GM23338 (cell line): ENCODE measurements at regions not wholly inside any gene's neighbourhood (a gene's known extent, or its start where the extent isn't known, plus 50 kb on each side); places are given as distances from the start of the nearest gene placed in this dataset.

ENCODE experiments used
- ATAC-seq: fragments of 200-7000 bp; cut with Tn5 transposase; 3 replicates; pipeline ENCODE4 v1.9.1; 2020
- DNase-seq: peaks from one replicate; pipeline ENCODE4 v3.0.0-alpha.2; 2015; ENCODE audit warnings: low spot score
- H2AFZ ChIP-seq: fragments of 200-600 bp; sonication (generic); 2 replicates; pipeline ENCODE4 v1.8.0; 2016; ENCODE audit warnings: antibody characterized with exemption, mild to moderate bottlenecking, moderate library complexity
- H3F3A ChIP-seq: fragments of 200-600 bp; sonication (generic); replicated peaks from 2 replicates; pipeline ENCODE4 v1.8.0; 2017; ENCODE audit warnings: antibody characterized with exemption, mixed run types, low read depth
- H3K27ac ChIP-seq: fragments of 200-600 bp; sonication (generic); 2 replicates; pipeline ENCODE4 v1.6.1; 2016; ENCODE audit warnings: low read depth
- H3K27me3 ChIP-seq: fragments of 200-600 bp; sonication (generic); 2 replicates; pipeline ENCODE4 v1.8.0; 2016; ENCODE audit warnings: mild to moderate bottlenecking, mixed run types, moderate library complexity; ENCODE audit not compliant: insufficient read depth
- H3K36me3 ChIP-seq: fragments of 200-600 bp; sonication (generic); 2 replicates; pipeline ENCODE4 v1.8.0; 2016; ENCODE audit warnings: mild to moderate bottlenecking; ENCODE audit not compliant: insufficient read depth
- H3K4me1 ChIP-seq: fragments of 200-600 bp; sonication (generic); 2 replicates; pipeline ENCODE4 v1.8.0; 2016; ENCODE audit warnings: mild to moderate bottlenecking, moderate library complexity; ENCODE audit not compliant: insufficient read depth
- H3K4me2 ChIP-seq: fragments of 200-600 bp; sonication (generic); 2 replicates; pipeline ENCODE4 v1.7.1; 2017; ENCODE audit warnings: mixed run types
- H3K4me3 ChIP-seq: fragments of 200-600 bp; sonication (generic); 2 replicates; pipeline ENCODE4 v1.6.1; 2016; ENCODE audit warnings: mixed run types
- H3K79me2 ChIP-seq: fragments of 200-600 bp; sonication (generic); replicated peaks from 2 replicates; pipeline ENCODE4 v1.8.0; 2017; ENCODE audit warnings: mild to moderate bottlenecking; ENCODE audit not compliant: insufficient read depth
- H3K9me2 ChIP-seq: fragments of 200-600 bp; sonication (generic); 2 replicates; pipeline ENCODE4 v1.8.0; 2017; ENCODE audit not compliant: insufficient read depth
- H4K20me1 ChIP-seq: fragments of 200-600 bp; sonication (generic); replicated peaks from 2 replicates; pipeline ENCODE4 v1.8.0; 2017; ENCODE audit warnings: mild to moderate bottlenecking; ENCODE audit not compliant: insufficient read depth
- H3K27ac Mint-ChIP-seq: 2 replicates; pipeline ENCODE4 v1.8.0; 2020; ENCODE audit warnings: inconsistent platforms, mild to moderate bottlenecking, moderate library complexity, mixed read lengths
- H3K27me3 Mint-ChIP-seq: 3 replicates; pipeline ENCODE4 v1.8.0; 2022; ENCODE audit warnings: low read depth, mild to moderate bottlenecking, moderate library complexity, mixed read lengths, inconsistent platforms; ENCODE audit not compliant: insufficient read depth, poor library complexity
- H3K36me3 Mint-ChIP-seq: 3 replicates; pipeline ENCODE4 v1.8.0; 2021; ENCODE audit warnings: low read depth, mild to moderate bottlenecking, inconsistent platforms, moderate library complexity, mixed read lengths
- H3K4me1 Mint-ChIP-seq: 3 replicates; pipeline ENCODE4 v1.8.0; 2020; ENCODE audit warnings: mild to moderate bottlenecking, inconsistent platforms, mixed read lengths
- H3K4me3 Mint-ChIP-seq: 3 replicates; pipeline ENCODE4 v1.8.0; 2021; ENCODE audit warnings: moderate library complexity, mild to moderate bottlenecking, inconsistent platforms, mixed read lengths
- H3K9me3 Mint-ChIP-seq: 3 replicates; pipeline ENCODE4 v1.8.0; 2020; ENCODE audit warnings: moderate library complexity, mild to moderate bottlenecking, inconsistent platforms, mixed read lengths
- ETS1 ChIP-seq: IDR thresholded peaks from 2 replicates; pipeline ENCODE4 v1.6.1; 2016; ENCODE audit warnings: antibody characterized with exemption
- EZH2 ChIP-seq: fragments of 200-600 bp; sonication (generic); IDR thresholded peaks from one replicate; pipeline ENCODE4 v1.8.0; 2017; ENCODE audit warnings: antibody characterized with exemption, mild to moderate bottlenecking, low read depth; ENCODE audit not compliant: unreplicated experiment
- EZH2phosphoT487 ChIP-seq: fragments of 200-600 bp; sonication (generic); IDR thresholded peaks from one replicate; pipeline ENCODE4 v1.8.1; 2018; ENCODE audit warnings: antibody characterized with exemption; ENCODE audit not compliant: unreplicated experiment
- POLR2AphosphoS5 ChIP-seq: IDR thresholded peaks from 2 replicates; pipeline ENCODE4 v1.6.1; 2016; ENCODE audit warnings: antibody characterized with exemption, low read depth
- REST ChIP-seq: IDR thresholded peaks from one replicate; pipeline ENCODE4 v1.6.1; 2018; ENCODE audit warnings: antibody characterized with exemption; ENCODE audit not compliant: unreplicated experiment
- ZNF114 ChIP-seq: fragments of 250-450 bp; sonication (Bioruptor Pico); IDR thresholded peaks from 2 replicates; pipeline ENCODE4 v1.5.0; 2020; ENCODE audit warnings: mild to moderate bottlenecking, moderate library complexity
- ZNF331 ChIP-seq: fragments of 250-450 bp; sonication (Bioruptor Pico); IDR thresholded peaks from 2 replicates; pipeline ENCODE4 v1.5.0; 2020; ENCODE audit warnings: low read depth, mild to moderate bottlenecking, moderate library complexity
- ZNF462 ChIP-seq: fragments of 250-450 bp; sonication (Bioruptor Pico); IDR thresholded peaks from 2 replicates; pipeline ENCODE4 v1.5.0; 2020; ENCODE audit warnings: mild to moderate bottlenecking, moderate library complexity

- no peak for TF ChIP-seq ETS1
Observed at GRCh38 chr5:68071282-68071632, 144.3 kb upstream of the PIK3R1 start (continued).

- no peak overlapping the region for H3K4me3 ChIP-seq
- H3K36me3 Mint-ChIP-seq, result no peaks in the 10 kb centered on the region
- no peaks in the 10 kb centered on the region for H3K4me1 ChIP-seq
- H3K27ac Mint-ChIP-seq, result no peak overlapping the region
- DNase-seq (no peak), ATAC-seq (no peak)
- H3K4me3 Mint-ChIP-seq, result no peak overlapping the region
- no peak for TF ChIP-seq EZH2
- TF ChIP-seq EZH2phosphoT487, result no peak
- TF ChIP-seq ZNF462 (CRISPR knock-in tag), result no peak
- no peak for TF ChIP-seq ETS1
- no peak for TF ChIP-seq ZNF114 (CRISPR knock-in tag)
- TF ChIP-seq POLR2AphosphoS5, result no peak
- TF ChIP-seq REST, result no peak
- no peak for TF ChIP-seq ZNF331 (CRISPR knock-in tag)
- peaks cover 2% of the 10 kb centered on the region for H3K27me3 Mint-ChIP-seq
- H2AFZ ChIP-seq, result no peak overlapping the region
- H3F3A ChIP-seq, result no peaks in the 10 kb centered on the region
- H3K9me2 ChIP-seq, result peaks cover 3% of the 10 kb centered on the region; the same call in 1 of the 2 replicates
- no peaks in the 10 kb centered on the region for H3K4me1 Mint-ChIP-seq
- peaks cover 3% of the 10 kb centered on the region; the same call in 2 of the 3 replicates for H3K9me3 Mint-ChIP-seq
- no peaks in the 10 kb centered on the region for H3K79me2 ChIP-seq
- no peaks in the 10 kb centered on the region for H3K36me3 ChIP-seq
- H3K4me2 ChIP-seq, result no peak overlapping the region
- H4K20me1 ChIP-seq, result no peaks in the 10 kb centered on the region
- H3K27me3 ChIP-seq, result no peaks in the 10 kb centered on the region
- H3K27ac ChIP-seq, result no peak overlapping the region
Observed at GRCh38 chr5:68070591-68071281, 144.8 kb upstream of the PIK3R1 start.
